LoVo (cell line): ENCODE measurements at regions not wholly inside any gene's neighbourhood (a gene's known extent, or its start where the extent isn't known, plus 50 kb on each side); places are given as distances from the start of the nearest gene placed in this dataset.

Experiments
- DNase-seq: peaks from one replicate; pipeline ENCODE4 v3.0.0-alpha.2; 2016; ENCODE audit warnings: low spot score

GRCh38 chr15:29425864-29426263 lies 156.2 kb upstream of the NSMCE3 start:
- DNase-seq: no peak

GRCh38 chr15:29424118-29424517 lies 154.5 kb upstream of the NSMCE3 start:
- no peak for DNase-seq

GRCh38 chr15:29422606-29423005 lies 153.0 kb upstream of the NSMCE3 start:
- no peak for DNase-seq

- no peak for DNase-seq
Observed at GRCh38 chr15:29420188-29420587, 150.6 kb upstream of the NSMCE3 start.

GRCh38 chr15:29418931-29419330 lies 149.3 kb upstream of the NSMCE3 start:
- DNase-seq: no peak

- DNase-seq: no peak
Observed at GRCh38 chr15:29418178-29418577, 148.6 kb upstream of the NSMCE3 start.

- no peak for DNase-seq
Observed at GRCh38 chr15:29411299-29411698, 141.7 kb upstream of the NSMCE3 start.

GRCh38 chr15:29410338-29410737 lies 140.7 kb upstream of the NSMCE3 start:
- no peak for DNase-seq

- DNase-seq: no peak
Observed at GRCh38 chr15:29409890-29410289, 140.3 kb upstream of the NSMCE3 start.

GRCh38 chr15:29405564-29405963 lies 135.9 kb upstream of the NSMCE3 start:
- DNase-seq: no peak

- no peak for DNase-seq
Observed at GRCh38 chr15:29403772-29404171, 134.2 kb upstream of the NSMCE3 start.

GRCh38 chr15:29401644-29402043 lies 132.0 kb upstream of the NSMCE3 start:
- DNase-seq: no peak

- no peak for DNase-seq
Observed at GRCh38 chr15:29400701-29401100, 131.1 kb upstream of the NSMCE3 start.

- DNase-seq: no peak
Observed at GRCh38 chr15:29398907-29399306, 129.3 kb upstream of the NSMCE3 start.

- DNase-seq: no peak
Observed at GRCh38 chr15:29396176-29396811, 126.7 kb upstream of the NSMCE3 start.

- no peak for DNase-seq
Observed at GRCh38 chr15:29393443-29393842, 123.8 kb upstream of the NSMCE3 start.

- DNase-seq: no peak
Observed at GRCh38 chr15:29392358-29392757, 122.7 kb upstream of the NSMCE3 start.

GRCh38 chr15:29390051-29390450 lies 120.4 kb upstream of the NSMCE3 start:
- DNase-seq: no peak

GRCh38 chr15:29386523-29386922 lies 116.9 kb upstream of the NSMCE3 start:
- no peak for DNase-seq

GRCh38 chr15:29383367-29383766 lies 113.7 kb upstream of the NSMCE3 start:
- no peak for DNase-seq

- DNase-seq: no peak
Observed at GRCh38 chr15:29382862-29383261, 113.2 kb upstream of the NSMCE3 start.

GRCh38 chr15:29380466-29380865 lies 110.8 kb upstream of the NSMCE3 start:
- no peak for DNase-seq

- no peak for DNase-seq
Observed at GRCh38 chr15:29379647-29380046, 110.0 kb upstream of the NSMCE3 start.

- peak; percentile 32 for DNase-seq
Observed at GRCh38 chr15:29377161-29377560, 107.5 kb upstream of the NSMCE3 start.

GRCh38 chr15:29376590-29376989 lies 107.0 kb upstream of the NSMCE3 start:
- DNase-seq: no peak
